Vagina (tissue), 2 donors: ENCODE measurements at regions not wholly inside any gene's neighbourhood (a gene's known extent, or its start where the extent isn't known, plus 50 kb on each side); places are given as distances from the start of the nearest gene placed in this dataset.

Experiments
- CTCF ChIP-seq, 3 experiments: fragments of 450-650 bp in 2 of 3; fragments of 200-600 bp in 1 of 3; sonication (generic) in 1 of 3; IDR thresholded peaks; one replicate each; pipeline ENCODE4 v1.5.1; 2017 to 2019; ENCODE audit warnings: antibody characterized with exemption in 3 of 3, mild to moderate bottlenecking in 2 of 3, moderate library complexity in 2 of 3
- POLR2AphosphoS5 ChIP-seq, 2 donors: sonication (generic); formaldehyde crosslinking; IDR thresholded peaks; one replicate each; pipeline ENCODE4 v1.9.0; 2017; ENCODE audit warnings: antibody characterized with exemption in 2 of 2, mild to moderate bottlenecking in 2 of 2, low read depth in 1 of 2; ENCODE audit not compliant: insufficient read depth in 1 of 2

GRCh38 chr4:1467581-1468458 lies 61.6 kb upstream of the NKX1-1 start:
- TF ChIP-seq POLR2AphosphoS5 (IDR thresholded peaks at IDR 0.05; ENCODE audit: insufficient read depth in 1 of 2, low read depth in 1 of 2) (no peak), CTCF (IDR thresholded peaks at IDR 0.05) (no peak)
